ENCODE measurements at regions not wholly inside any gene's neighbourhood (a gene's known extent, or its start where the extent isn't known, plus 50 kb on each side); places are given as distances from the start of the nearest gene placed in this dataset.

GRCh38 chr12:118611295-118611694 lies 234.9 kb downstream of the SUDS3 start:
- no peak for DNase-seq

GRCh38 chr12:118611770-118612169 lies 235.4 kb downstream of the SUDS3 start:
- DNase-seq = no peak

- no peak for DNase-seq
Observed at GRCh38 chr12:118617611-118618450, 241.5 kb downstream of the SUDS3 start.

DNA sequence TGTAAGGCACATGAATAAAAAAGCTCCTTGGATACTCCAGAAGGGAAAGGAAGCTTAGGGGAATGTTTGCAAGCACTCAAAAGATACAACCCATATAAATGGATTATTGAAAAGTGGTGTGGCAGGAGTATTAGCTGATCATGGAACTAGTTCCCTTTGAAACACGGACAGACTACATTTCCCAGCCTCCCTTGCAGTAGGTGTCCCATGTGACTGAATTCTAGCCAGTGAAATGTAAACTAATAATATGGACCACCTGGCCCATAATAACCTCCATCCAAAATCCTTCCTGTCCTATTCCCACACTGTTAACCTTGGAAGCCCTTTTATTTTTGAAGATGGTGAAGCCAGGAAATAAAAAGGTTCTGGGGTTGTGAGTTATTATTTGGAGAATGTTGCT lies 242.3 kb downstream of the SUDS3 start:
- DNase-seq = no peak

DNA sequence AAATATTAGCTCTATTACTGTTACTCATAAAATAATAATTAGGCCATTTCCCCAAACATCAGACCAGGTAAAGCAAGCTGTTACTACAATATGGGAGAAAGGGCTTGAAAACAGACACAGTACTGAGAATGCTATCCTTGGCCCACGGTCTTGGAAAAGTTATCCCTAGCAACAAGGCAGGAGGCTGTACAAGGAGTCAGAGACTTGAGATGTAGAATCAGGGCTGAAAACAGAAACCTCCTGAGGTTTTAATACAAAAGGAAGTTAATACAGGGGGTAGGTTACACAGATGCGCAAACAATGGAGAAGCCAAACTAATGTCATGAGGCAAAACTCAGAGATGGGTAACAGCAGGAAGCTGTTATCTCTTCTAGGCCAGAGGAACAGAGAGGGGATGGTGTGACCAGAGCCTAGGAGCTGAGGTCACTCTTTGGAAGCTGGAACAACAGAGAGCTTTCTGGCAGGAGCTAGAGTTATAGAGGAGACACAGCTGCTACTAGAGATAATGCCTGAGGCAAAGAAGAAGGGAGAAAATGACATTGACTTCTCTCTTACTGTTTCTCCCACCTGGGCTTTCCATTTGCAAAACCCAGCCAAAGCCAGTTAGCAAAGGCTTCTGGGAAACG lies 248.8 kb downstream of the SUDS3 start:
- no peak for DNase-seq

DNA sequence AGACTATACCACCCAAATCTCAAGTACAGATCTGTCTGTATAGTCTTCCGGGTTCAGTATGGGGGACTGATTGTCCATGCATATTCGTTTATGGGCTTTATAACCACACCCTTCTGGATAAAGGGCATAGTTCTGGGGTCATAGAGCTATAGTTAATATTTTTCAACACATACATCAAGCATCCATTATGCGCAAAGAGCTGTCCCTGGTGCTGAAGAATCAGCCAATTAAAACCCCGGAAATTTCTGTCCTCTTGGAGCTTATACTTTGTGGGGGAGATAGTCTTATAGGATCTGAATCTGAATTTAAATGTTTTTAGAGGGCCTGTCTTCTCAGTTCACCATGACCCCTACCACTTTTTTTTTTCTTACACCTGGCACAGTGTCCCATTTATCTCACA lies 256.7 kb downstream of the SUDS3 start:
- no peak for DNase-seq

DNA sequence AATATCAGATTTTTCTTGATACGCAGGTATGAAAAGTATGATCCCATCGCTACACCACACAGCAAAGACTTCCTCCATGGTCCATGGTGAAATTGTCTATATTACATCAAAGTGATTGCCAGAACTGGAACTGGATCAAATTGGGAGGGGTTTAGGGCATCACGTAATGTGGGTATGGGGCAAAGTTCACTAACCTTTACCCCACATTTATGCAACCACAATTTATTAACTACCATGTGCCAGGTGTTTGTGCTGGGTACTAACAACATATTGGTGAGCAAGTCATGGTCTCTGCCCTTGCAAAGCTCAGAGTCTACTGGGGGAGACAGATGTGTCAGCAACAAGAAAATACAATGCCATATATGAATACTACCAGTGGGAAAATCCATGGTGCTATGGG lies 258.9 kb downstream of the SUDS3 start:
- no peak for DNase-seq

DNA sequence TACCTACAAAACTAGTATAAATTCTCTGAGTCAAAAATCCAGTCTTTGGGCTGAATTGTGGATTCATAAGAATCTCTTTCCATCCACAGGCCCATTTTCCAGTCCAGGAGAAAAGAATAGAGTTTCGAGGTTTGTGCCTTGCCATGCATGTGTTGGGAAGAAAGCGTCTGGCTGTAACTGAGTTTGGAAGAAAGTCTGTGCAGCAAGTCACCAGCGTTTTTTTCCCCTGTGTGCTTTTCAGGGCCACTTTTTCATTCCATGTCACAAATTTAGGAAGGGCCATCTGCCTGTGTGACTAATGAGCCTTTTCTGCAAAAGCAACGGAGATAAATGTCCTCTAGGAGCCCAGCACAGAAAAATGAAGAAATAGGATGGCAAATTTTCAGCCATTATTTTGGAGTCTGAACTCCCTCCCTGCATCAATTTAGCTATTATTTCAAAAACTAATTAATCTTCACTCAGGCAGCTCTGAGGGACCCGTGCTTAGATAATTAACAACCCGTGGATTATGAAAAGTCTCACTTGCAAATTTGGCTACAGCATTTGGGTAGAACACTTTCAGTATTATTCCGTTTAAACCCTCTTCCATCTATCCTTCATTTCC lies 261.5 kb downstream of the SUDS3 start:
- no peak for DNase-seq

DNA sequence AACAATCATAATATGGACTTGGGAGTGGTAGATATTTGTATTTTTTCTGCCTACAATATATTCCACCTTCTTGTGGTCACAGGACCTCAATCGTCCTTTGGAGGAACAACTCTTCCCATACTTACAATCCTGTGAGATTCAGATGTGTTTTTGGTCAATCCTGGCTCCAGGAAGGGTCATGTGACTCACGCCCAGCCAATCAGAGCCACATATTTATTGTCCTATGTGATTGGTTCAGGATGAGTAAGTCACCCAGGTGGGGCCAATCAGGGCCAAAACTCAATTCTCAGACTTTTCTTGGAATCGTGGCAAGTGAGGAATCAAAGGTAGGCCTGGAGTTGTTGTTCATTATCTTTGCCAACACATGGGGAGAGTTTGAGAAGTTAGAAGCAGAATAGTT lies 264.9 kb downstream of the SUDS3 start:
- DNase-seq = no peak

DNA sequence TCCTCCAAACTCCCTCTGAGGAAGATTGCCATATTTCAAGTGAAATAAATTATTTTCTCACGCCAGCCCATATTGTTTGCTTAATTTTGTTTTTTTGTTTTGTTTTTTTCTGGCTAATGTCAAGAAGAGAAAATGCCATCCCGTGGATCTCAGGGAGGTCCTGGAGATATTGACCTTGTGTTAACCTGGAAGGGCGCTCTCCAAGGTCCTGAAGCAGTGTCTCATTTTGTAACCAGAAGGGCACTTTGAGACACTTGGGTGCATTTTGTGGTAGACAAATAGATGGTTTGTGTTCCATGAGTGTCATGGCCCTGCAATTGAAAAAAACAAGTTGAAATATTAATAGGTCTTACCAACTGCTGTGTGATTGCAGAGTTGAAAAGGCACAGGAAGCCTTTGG lies 268.9 kb downstream of the SUDS3 start:
- no peak for DNase-seq

- DNase-seq = no peak
Observed at GRCh38 chr12:118649765-118650585, 273.6 kb downstream of the SUDS3 start.

GRCh38 chr12:118650586-118650960 lies 274.2 kb downstream of the SUDS3 start:
- DNase-seq = no peak

DNA sequence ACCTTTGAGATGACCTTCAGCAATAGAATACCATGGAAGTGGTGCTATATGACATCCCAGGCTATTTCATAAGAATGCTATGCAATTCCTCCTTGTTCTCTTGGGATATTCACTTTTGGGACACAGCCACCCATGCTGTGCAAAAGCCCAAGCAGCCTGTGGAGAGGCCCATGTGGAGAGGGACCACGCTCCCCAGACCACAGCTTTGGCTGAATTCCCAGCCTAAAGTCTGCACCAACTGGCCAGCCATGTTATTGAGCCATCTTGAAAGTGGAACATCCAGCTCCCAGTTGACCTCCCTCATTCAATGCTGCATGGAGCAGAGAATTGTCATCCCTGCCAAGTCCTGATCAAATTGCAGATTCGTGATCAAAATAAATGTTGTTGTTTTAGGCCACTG lies 275.1 kb downstream of the SUDS3 start:
- DNase-seq = no peak

GRCh38 chr12:118655588-118655987 lies 279.2 kb downstream of the SUDS3 start:
- no peak for DNase-seq

- no peak for DNase-seq
Observed at GRCh38 chr12:118680356-118680963, 300.9 kb upstream of the SRRM4 start.

- no peak for DNase-seq
Observed at GRCh38 chr12:118682656-118683055, 298.7 kb upstream of the SRRM4 start.

DNA sequence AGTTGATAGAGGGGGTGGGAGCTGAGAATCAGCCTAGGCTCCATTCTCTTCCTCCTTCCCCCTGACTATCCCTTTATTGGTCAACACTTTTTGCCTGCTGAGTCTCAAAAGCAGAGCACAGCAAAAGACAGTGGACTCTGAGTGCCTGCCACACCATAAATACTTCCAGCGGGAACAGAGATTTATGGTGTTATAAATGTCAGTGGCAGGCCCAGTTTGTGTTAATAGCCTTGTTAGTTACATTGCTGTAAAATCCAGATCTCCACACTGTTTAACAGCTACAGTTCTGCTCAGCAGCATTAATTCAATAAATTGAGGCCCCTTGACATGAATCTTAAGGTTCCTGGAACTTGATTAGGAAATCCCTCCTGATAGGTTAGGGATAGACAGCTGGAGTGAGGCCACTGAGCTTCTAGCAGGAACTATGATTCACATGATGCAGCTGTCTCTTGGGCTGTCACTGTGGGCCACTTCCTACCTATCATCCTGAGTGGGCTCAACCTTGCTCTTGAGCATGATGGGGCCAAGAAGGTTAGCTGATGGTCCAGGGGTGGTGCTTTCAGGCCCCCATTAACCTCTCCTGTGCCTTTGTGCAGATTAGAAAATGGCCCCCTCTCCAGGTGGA lies 295.2 kb upstream of the SRRM4 start:
- no peak for DNase-seq

GRCh38 chr12:118689793-118690192 lies 291.5 kb upstream of the SRRM4 start:
- DNase-seq = no peak

DNA sequence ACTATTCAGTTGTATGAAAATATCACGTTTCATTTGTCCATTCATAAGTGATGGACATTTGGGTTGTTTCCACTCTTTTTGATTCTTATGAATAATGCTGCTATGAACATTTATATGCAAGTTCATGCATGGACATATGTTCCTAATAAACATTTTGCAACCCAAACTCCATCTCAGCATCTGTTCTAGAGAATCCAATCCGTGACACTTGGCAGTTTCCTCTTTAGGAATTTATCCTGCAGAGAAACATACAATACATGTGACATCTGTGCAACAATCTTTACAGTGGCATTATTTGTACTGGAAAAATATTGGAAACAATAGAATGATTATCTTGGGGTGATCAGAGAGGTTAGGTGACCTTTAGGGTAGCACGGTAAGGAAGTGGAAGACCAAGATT lies 290.8 kb upstream of the SRRM4 start:
- DNase-seq = no peak

DNA sequence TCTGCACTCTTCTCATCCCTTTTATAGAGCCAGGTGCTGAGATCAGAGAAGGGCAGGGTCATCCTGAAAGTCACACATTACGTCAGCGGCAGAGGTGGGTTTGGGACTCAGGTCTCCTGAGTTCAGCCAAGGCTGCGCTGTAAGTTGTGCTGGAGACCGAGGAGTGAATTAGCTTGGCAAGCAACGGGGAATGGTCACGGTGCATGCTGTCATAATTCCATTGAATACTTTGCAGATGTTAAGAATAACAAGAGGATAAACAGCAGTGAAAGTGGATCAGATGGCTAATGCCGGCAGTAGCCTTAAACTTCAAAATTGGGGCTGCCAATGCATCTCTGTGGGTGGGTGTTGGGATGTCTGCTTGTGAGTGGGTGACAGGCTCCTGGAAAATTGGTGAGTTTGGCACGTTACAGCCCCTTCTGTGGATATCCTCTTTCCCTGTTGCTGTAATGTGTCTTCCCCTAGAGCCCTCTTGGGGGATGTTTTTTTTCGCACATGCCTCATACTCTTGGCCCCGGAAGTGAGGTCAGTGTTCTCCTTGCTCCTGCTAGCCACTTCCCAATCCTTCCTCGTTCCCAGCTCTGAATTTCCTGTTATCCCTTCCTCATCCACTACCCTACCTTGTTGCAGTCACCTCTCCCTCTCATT lies 287.1 kb upstream of the SRRM4 start:
- DNase-seq = no peak

DNA sequence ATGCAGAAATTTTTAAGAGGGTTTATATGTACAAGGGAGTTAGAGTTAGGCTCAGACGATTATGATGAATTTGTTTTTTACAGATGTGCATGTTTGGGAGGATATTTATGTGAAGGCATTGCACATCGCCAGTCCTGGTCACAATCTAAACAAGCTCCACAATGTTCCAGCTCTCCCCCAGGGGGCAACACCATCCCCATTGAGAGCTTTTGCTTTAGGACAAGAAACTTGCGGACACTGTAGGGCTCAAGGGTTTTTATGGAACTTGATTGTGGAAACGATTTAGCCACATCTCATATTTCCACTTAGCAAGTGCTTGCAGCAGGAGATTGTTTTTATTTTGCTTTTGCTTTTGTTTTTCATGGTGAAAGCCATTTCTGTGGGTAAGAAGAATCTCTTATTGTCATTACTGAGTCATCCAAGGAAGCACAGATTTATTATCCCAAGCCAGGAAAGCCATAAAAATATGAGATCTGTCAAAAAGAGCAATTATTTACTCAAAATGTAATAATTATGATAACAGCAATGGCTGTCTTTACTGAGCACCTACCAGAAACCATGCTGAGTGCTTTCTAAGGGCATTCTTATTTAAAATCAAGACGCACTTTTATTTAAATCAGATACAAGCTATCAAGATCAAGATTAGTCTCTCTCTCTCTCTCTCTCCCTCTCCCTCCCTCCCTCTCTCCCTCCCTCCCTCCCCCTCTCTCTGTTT lies 276.7 kb upstream of the SRRM4 start:
- DNase-seq = no peak

Data from dermis blood vessel endothelial cell (primary cell).